GM12878 (cell line): ENCODE measurements at regions not wholly inside any gene's neighbourhood (a gene's known extent, or its start where the extent isn't known, plus 50 kb on each side); places are given as distances from the start of the nearest gene placed in this dataset.

Source experiments
- ATAC-seq: fragments of 200-7000 bp; cut with Tn5 transposase; 3 replicates; pipeline ENCODE4 v1.9.1; 2020; ENCODE audit warnings: mild to moderate bottlenecking, moderate library complexity
- BruUV-seq: library from RNA; stranded (reverse); fragments of 400-500 nt; replicated peaks from 2 replicates; lab custom pipeline; 2021; lab: Mats Ljungman, UMichigan
- CTCF ChIA-PET: fragments of 300-600 bp; sonication (Branson Sonifier 250); formaldehyde crosslinking; extraction: SDS; loops from one replicate; lab custom pipeline; 2021; ENCODE audit warnings: inconsistent platforms; lab: Yijun Ruan, JAX
- POLR2A ChIA-PET: fragments of 350-600 bp; formaldehyde crosslinking; extraction: SDS; loops from one replicate; lab custom pipeline; 2021; ENCODE audit warnings: inconsistent platforms; lab: Charles Lee
- RAD21 ChIA-PET: fragments of 300-600 bp; sonication (Branson Sonifier 250); formaldehyde crosslinking; loops from one replicate; lab custom pipeline; 2023; ENCODE audit warnings: antibody characterized with exemption; ENCODE audit not compliant: unreplicated experiment; lab: Charles Lee
- SMC1A ChIA-PET: fragments of 300-600 bp; sonication (Branson Sonifier 250); formaldehyde crosslinking; loops from one replicate; lab custom pipeline; 2023; ENCODE audit not compliant: unreplicated experiment, uncharacterized antibody; lab: Charles Lee
- DNase-seq: peaks from one replicate; pipeline ENCODE4 v3.0.0-alpha.2; 2011; ENCODE audit warnings: low read depth, low spot score
- FAIRE-seq: peaks from 3 replicates; lab custom pipeline; 2011; peaks lifted over from hg19 to GRCh38; lab: Jason Lieb, UNC
- H2AFZ ChIP-seq: 2 replicates; pipeline ENCODE4 v1.6.0; 2011; ENCODE audit warnings: low read depth, low read length, control low read depth; ENCODE audit not compliant: control insufficient read depth
- H3K27ac ChIP-seq: 2 replicates; pipeline ENCODE4 v1.5.1; 2011; ENCODE audit warnings: control low read depth; ENCODE audit not compliant: control insufficient read depth, insufficient read depth
- H3K27me3 ChIP-seq, 2 experiments: replicated peaks in 1 of 2; 2 replicates each; pipeline versions ENCODE4 v1.6.0 to v1.6.1; 2011; ENCODE audit warnings: low read length in 1 of 2; ENCODE audit not compliant: control insufficient read depth in 2 of 2, insufficient read depth in 2 of 2
- H3K36me3 ChIP-seq, 2 experiments: 2 replicates each; pipeline ENCODE4 v1.5.1; 2011; ENCODE audit warnings: low read length in 1 of 2; ENCODE audit not compliant: control insufficient read depth in 2 of 2, insufficient read depth in 2 of 2
- H3K4me1 ChIP-seq: 2 replicates; pipeline ENCODE4 v1.6.1; 2011; ENCODE audit warnings: mild to moderate bottlenecking, low read length, moderate library complexity, mixed read lengths; ENCODE audit not compliant: control insufficient read depth, insufficient read depth
- H3K4me2 ChIP-seq: 2 replicates; pipeline ENCODE4 v1.6.0; 2011; ENCODE audit warnings: control low read depth; ENCODE audit not compliant: control insufficient read depth, insufficient read depth
- H3K4me3 ChIP-seq: fragments of 200-600 bp; sonication (generic); 2 replicates; pipeline ENCODE4 v1.5.1; 2016
- H3K79me2 ChIP-seq: 2 replicates; pipeline ENCODE4 v1.6.0; 2011; ENCODE audit warnings: low read length; ENCODE audit not compliant: control insufficient read depth, insufficient read depth
- H3K9ac ChIP-seq: 2 replicates; pipeline ENCODE4 v1.8.0; 2011; ENCODE audit warnings: low read length, control low read depth, mixed read lengths; ENCODE audit not compliant: control insufficient read depth, insufficient read depth
- H3K9me3 ChIP-seq: replicated peaks from 3 replicates; pipeline ENCODE4 v1.5.1; 2011; ENCODE audit warnings: mild to moderate bottlenecking, low read length; ENCODE audit not compliant: control insufficient read depth, insufficient read depth
- H4K20me1 ChIP-seq: 2 replicates; pipeline ENCODE4 v1.6.0; 2011; ENCODE audit not compliant: control insufficient read depth, insufficient read depth
- BCL11A ChIP-seq: IDR thresholded peaks from 2 replicates; pipeline ENCODE4 v1.6.1; 2011; ENCODE audit warnings: low read depth, low read length
- BCLAF1 ChIP-seq: fragments of 450-650 bp; IDR thresholded peaks from 2 replicates; pipeline ENCODE4 v1.6.1; 2017; ENCODE audit warnings: antibody characterized with exemption, mild to moderate bottlenecking, moderate library complexity
- IRF3 ChIP-seq: fragments of 450-650 bp; IDR thresholded peaks from 2 replicates; pipeline ENCODE4 v1.6.1; 2014; ENCODE audit warnings: mild to moderate bottlenecking
- KAT2A ChIP-seq: conservative IDR thresholded peaks from 2 replicates; pipeline ENCODE4 v1.6.1; 2011; ENCODE audit warnings: low read depth, low read length; ENCODE audit not compliant: control insufficient read depth
- KDM1A ChIP-seq: fragments of 200-600 bp; sonication (generic); IDR thresholded peaks from 2 replicates; pipeline ENCODE4 v1.6.1; 2016; ENCODE audit warnings: borderline replicate concordance
- MTA2 ChIP-seq: fragments of 450-650 bp; IDR thresholded peaks from 2 replicates; pipeline ENCODE4 v1.6.1; 2016; ENCODE audit warnings: low read depth, mild to moderate bottlenecking, moderate library complexity
- NKRF ChIP-seq: fragments of 450-650 bp; conservative IDR thresholded peaks from 2 replicates; pipeline ENCODE4 v1.6.1; 2017; ENCODE audit warnings: mild to moderate bottlenecking, moderate library complexity
- NR2F1 ChIP-seq: fragments of 450-650 bp; conservative IDR thresholded peaks from 2 replicates; pipeline ENCODE4 v1.6.1; 2017; ENCODE audit warnings: mild to moderate bottlenecking
- RFX5 ChIP-seq: IDR thresholded peaks from 2 replicates; pipeline ENCODE4 v1.6.1; 2011; ENCODE audit warnings: low read depth, low read length, improper control_type of control experiment
- TBL1XR1 ChIP-seq: IDR thresholded peaks from 2 replicates; pipeline ENCODE4 v1.6.1; 2012; ENCODE audit warnings: low read depth, low read length, improper control_type of control experiment
- USF2 ChIP-seq: IDR thresholded peaks from 2 replicates; pipeline ENCODE4 v1.6.1; 2011; ENCODE audit warnings: low read depth, low read length, improper control_type of control experiment, borderline replicate concordance
- YY1 ChIP-seq: IDR thresholded peaks from 2 replicates; pipeline ENCODE4 v1.6.1; 2011; ENCODE audit warnings: low read depth, mild to moderate bottlenecking, low read length
- ZNF274 ChIP-seq: IDR thresholded peaks from one replicate; pipeline ENCODE4 v1.8.0; 2011; ENCODE audit not compliant: insufficient read length, insufficient read depth
- ZNF622 ChIP-seq: fragments of 450-650 bp; IDR thresholded peaks from 2 replicates; pipeline ENCODE4 v1.6.1; 2017; ENCODE audit warnings: mild to moderate bottlenecking, inconsistent platforms
- WGBS: methylation state at CpG from one replicate; pipeline ENCODE4 v1.1.6; 2016; ENCODE audit warnings: low lambda C conversion rate; ENCODE audit not compliant: insufficient replicate concordance, insufficient coverage; ENCODE audit errors: missing lambda C conversion rate; 5-methylcytosine and 5-hydroxymethylcytosine counted together
- in situ Hi-C: fragments of 300-500 bp; cut with MboI; formaldehyde crosslinking; loops from 9 replicates; pipeline ENCODE4 v1.14.3; 2018; ENCODE audit warnings: mixed read lengths
- intact Hi-C: fragments of 100-400 bp; cut with micrococcal nuclease; formaldehyde crosslinking; loops from one replicate; pipeline ENCODE4 v1.14.2; 2022; ENCODE audit not compliant: unreplicated experiment

- no peak for DNase-seq
- FAIRE-seq = no peak
- H2AFZ ChIP-seq = no peak overlapping the region
- H3K9ac ChIP-seq = no peak overlapping the region
- CTCF ChIA-PET = interaction anchor here (1.2 kb wide), 1 partner anchor 11 kb away, joined by 3 read pairs; no protein-coding TSS in a partner anchor
- BruUV-seq = no TSS peak
- H3K4me2 ChIP-seq = no peak overlapping the region
- ATAC-seq = no peak
- intact Hi-C loops (loop anchor here (10.0 kb wide), 1 partner anchor 152 kb away; no protein-coding TSS in a partner anchor), in situ Hi-C loops (no loop called here)
- H3K9me3 ChIP-seq = no peaks in the 10 kb centered on the region
- 37% methylated on average over 3 of the region's 3 CpGs for WGBS
- POLR2A ChIA-PET = no interaction called here
- TF ChIP-seq YY1 (no peak), IRF3 (no peak), TBL1XR1 (no peak), NR2F1 (no peak), KDM1A (no peak), USF2 (no peak), KAT2A (no peak), RFX5 (no peak), NKRF (no peak), ZNF274 (no peak), BCLAF1 (no peak), ZNF622 (no peak), MTA2 (no peak), BCL11A (no peak)
- no peaks in the 10 kb centered on the region for H3K36me3 ChIP-seq
- no peaks in the 10 kb centered on the region; a peak in 1 of 4 replicates for H3K27me3 ChIP-seq
- no peaks in the 10 kb centered on the region for H4K20me1 ChIP-seq
- H3K4me3 ChIP-seq = no peak overlapping the region
- H3K79me2 ChIP-seq = no peaks in the 10 kb centered on the region
- no peaks in the 10 kb centered on the region for H3K4me1 ChIP-seq
- RAD21 ChIA-PET = no interaction called here
- SMC1A ChIA-PET = no interaction called here
- H3K27ac ChIP-seq = no peak overlapping the region
These were observed 55.8 kb upstream of the CIT start for GRCh38 chr12:119932921-119933320.
